HG02763 (cell line): ENCODE measurements at regions not wholly inside any gene's neighbourhood (a gene's known extent, or its start where the extent isn't known, plus 50 kb on each side); places are given as distances from the start of the nearest gene placed in this dataset.

Experiments used
- ATAC-seq: cut with Tn5 transposase; IDR thresholded peaks from one replicate; pipeline ENCODE4 v1.9.1; 2021; ENCODE audit warnings: mild to moderate bottlenecking, moderate library complexity; ENCODE audit not compliant: unreplicated experiment

DNA sequence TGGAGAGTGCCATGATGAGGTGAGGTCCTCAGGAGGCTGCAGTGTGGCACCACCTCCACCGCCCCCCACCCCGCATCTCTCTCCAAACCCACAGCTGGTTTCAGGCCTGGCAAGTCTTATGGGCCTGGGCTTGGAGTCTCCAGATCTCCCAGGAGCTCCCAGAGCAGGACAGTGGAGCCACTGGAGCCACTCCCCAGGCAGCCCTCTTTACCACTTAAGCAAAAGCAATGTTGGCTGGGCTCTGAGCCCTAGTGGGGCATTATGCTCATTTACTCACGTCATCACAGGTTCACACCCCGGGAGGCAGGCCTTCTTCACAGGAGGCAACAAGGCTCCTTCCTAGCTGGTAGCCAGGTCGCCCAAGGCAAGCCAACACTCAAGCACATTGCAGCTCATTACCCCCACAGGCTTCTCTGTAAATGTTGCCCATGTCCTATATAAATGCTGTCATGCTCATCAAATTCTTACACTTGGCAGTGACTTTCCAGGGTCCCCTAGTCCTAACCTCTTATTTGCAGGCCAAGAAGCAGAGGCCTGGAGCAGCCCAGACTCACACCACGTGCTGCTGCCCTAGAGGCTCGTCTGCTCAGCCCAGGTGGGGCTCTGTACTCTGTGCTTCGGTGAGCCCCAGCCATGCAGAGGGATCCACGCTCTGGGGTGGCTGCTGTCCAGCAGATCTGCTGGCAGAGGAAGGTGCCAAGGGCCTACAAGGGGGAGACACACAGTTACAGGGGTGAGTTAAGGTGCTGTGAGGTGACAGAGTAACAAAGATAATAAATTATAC is 459.3 kb downstream of the MATN1 start:
- no peak for ATAC-seq

DNA sequence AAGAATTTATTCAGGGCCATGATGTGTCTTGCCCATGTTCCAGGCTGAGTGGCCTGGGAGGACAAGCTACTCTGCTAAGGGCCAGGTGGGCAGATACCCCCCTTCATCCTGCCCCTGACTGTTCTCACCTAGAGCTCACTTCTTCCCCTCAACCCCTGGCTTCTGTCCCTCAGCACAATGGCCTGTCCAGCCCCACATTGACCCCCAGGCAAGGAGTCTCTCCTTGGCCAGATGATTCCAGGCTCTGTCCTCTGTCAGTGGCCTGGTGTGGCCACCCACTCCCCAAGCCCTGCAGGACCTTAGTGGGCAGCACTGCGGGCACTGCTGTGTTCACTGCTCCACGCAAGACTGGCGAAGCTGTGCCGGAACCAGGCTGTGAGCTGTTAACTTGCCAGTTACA is 460.0 kb downstream of the MATN1 start:
- ATAC-seq: no peak

DNA sequence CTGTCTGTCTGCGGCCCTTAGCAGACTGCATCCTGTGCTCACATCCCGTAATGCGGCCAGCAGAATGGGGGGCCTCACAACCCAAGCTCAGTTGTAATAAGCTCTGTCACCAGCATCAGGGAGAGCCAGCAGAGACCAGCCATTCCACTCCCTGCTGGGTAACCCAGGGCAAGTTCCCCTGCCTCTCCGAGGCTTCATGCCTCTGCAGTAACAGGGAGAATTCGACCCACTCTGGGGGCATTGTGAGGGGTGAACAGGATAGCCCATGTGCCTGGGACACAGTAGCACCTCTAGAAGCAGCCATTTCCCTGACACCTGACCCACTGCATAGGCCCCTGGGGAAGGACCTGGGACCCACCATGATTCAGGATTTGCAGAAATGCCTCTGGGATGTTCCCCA is 461.2 kb downstream of the MATN1 start:
- ATAC-seq: no peak

DNA sequence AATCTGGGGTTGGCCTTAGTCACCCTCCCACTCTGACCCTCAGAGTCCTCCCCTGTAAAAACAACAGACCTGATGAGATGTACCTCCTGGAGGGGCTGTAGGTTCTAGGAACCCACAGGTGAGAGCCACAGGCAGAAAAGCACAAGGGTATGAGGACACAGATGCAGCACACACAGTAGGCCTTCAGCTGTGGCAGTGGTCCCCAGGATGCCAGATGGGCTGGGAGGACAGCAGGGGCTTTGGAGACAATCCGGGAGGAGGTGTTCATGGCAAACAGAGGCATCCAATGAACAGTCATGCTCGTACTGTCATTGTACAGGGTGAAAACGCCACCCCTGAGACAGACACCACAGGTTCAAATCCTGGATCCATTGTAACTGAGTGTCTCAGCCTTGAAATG is 463.1 kb downstream of the MATN1 start:
- no peak for ATAC-seq

DNA sequence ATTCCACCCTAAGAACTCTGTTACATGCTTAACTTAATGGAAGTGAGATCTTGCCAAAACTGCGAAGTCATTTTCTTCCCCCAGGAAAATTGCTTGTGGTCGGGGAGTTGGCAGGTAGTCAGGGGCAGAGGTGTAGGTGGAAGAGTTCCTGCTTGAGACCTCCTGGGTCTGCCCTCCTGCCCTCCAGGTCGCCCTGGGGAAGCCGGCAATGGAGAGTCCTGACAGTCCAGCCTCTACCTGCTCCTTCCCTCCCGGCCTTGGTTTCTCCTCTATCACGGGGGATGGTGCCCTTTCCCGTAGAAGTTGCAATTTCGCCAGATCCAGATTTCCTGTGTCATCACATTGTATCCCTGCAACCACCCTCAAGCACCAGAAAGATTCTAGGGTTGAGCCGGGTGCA is 463.8 kb downstream of the MATN1 start:
- ATAC-seq: no peak

DNA sequence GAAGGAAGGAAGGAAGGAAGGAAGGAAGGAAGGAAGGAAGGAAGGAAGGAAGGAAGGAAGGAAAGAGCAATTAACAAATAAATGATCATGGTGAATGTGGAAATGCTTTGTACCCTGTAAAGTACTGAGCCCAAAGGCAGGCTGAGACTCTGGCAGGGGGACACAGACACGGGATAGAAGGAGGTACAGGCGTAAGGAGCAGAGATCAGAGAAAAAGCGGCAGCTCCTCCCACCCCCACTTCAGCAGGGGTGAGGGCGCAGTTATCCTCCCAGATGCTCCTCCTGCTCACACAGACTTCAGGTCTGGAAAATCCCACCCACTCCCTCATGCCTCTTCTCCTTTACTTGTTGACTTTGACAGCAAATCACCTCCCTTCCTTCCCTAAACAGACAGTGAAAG is 464.5 kb downstream of the MATN1 start:
- ATAC-seq: no peak

DNA sequence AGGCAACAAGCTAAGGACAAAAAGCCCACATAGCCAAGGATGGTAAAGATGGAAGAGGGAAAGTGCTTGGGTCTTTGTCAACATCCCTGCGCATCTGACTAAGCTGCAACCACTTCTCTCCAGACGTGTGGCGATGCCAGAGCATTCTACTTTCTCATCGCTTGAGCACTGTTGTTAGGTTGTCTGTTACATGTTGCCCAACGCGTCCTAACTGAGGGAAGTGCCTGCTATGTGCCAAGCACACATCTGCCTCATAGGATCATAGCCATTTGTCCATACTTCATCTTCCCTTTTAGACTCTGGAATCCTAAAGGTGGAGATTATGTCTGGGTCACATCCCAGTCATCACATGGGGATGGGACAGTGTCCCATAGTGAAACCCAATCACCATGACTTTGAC is 464.9 kb downstream of the MATN1 start:
- ATAC-seq: no peak

DNA sequence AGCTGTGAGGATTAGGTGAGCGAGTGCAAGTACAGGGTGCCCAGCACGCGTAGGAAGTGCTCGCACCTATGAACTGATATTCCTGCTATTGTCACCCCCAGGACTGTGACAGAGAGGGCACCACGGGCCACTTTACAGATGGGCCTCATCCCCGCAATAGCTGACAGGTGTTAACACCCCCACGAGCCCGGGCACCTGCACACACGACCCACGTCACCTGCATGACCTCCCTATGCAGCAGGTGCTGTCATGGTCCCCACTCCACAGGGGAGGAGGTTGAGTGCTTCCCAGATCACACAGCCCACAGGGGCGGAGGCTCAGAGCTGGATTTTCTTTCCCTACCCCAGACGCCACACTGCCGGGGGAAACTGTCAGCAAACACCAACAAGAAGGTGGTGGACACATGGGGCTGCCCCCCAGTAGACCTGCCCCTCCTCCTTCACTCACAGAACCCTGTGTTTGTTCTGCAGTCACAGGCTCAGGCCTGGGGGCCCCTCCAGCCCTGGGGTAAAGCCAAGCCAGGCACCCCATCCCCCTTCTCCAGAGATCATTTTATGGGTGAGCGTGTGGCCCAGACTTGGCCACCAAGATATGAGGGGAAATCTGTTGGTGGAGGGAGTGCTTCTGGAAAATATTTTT is 465.5 kb downstream of the MATN1 start:
- ATAC-seq: no peak

DNA sequence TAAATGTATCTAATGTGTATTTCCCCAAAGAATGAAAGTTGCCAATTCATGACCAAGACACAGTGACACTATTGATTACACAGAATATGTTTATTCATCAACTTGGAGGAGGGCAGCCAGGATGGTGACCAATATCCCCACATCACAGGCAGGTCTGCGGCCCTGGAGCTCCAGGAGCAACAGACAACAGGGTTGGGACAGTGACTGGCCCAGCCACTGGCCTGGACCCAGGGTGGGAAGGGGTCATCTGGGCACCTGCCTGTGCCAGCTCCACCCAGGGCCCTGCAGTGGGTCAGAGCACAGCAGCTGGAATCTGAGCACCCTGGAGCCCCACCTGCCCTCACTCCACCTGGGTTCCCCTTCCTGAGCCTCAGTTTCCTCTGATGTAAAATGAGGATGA is 466.1 kb downstream of the MATN1 start:
- no peak for ATAC-seq

DNA sequence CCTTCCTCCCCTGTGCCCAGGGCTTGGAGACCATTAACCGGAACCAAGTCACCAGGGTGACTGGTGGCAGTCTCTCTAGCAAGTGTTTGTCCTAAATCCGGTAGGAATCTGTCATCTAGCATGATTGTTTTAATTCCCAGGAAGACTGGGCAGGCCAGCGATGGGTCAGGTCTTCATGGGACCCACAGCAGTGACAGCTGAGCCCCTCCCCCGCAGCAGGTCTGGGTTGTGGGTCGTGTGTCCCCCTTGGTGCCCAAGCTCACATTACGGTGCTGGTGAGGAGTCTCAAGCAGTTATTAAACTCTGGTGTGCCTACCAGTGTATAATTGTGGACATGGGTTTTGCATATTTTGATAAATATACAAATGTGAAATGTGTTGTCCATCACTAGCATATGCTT is 466.5 kb downstream of the MATN1 start:
- no peak for ATAC-seq

DNA sequence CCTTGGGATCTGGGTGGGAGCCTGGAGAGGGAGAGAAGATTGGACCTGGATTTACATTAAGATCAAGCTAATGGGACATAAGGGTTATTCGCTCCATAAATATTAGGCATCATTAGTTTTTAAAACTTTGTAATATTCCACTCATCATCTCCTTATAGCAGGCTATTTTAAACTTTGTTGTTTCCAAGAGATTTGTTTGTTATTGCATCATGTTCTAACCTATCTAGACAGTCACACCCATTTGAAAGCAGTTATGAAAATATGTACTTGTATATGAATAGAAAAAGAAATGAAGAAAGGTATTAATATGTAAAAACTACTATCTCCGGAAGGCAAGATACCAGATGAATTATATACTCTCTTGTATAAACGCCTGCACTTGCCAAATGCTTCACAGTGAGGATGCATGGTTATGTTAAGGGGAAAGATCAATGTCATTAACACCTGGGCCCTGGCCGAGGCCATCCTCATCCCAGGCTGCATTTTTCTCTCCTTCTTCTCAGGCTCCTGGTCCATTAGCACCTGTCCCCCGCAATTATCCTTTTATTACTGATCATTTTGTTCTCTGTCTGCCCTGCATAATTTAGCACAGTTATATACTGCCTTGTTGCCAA is 468.2 kb downstream of the MATN1 start:
- no peak for ATAC-seq

DNA sequence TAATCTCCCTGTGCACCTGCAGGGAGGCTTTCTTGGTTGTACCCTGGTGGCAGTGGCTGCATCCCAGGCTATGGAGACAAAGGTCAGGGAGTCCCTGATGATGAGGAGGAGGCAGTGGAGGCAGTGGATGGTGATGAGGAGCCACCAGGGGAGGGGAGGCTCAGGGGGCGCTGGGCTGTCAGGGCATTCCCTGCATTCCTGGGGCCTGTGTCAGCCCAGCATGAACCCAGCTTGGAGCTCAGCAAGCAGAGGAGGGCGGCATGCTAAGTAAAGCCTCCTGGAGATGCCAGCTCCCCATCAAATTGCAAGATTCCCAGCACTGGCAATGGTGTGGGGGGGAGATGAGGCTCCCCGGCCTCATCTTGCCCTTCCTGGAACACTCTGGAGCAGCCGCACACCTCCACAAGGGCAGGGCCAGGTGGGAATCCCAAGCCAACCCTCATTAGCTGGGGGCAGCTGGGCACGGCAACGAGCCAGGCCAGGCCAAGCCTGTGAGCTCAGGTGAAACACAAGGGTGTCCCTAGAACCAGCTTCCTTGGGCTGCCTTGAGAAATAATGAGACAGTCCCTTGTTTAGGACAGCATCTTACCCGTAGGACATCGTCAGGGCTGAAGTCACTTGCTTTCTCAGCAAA is 469.5 kb downstream of the MATN1 start:
- no peak for ATAC-seq

DNA sequence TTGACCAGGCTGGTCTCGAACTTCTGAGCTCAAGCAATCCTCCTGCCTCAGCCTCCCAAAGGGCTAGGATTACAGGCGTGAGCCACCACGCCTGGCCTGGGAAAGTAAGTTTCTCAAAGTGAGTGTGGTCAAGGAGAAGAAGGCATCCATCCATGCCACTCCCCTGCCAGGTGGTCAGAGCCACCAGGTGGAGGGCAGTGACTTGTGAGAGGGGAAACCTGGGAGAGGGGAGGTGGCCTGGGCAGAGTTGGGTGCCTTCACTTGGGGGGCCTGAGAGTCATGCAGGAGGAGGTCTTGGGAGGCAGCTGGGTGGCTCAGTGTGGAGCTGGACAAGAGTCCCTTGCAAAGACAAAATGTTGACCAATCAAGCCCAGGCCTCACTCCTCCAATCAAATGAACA is 470.0 kb downstream of the MATN1 start:
- ATAC-seq: no peak

DNA sequence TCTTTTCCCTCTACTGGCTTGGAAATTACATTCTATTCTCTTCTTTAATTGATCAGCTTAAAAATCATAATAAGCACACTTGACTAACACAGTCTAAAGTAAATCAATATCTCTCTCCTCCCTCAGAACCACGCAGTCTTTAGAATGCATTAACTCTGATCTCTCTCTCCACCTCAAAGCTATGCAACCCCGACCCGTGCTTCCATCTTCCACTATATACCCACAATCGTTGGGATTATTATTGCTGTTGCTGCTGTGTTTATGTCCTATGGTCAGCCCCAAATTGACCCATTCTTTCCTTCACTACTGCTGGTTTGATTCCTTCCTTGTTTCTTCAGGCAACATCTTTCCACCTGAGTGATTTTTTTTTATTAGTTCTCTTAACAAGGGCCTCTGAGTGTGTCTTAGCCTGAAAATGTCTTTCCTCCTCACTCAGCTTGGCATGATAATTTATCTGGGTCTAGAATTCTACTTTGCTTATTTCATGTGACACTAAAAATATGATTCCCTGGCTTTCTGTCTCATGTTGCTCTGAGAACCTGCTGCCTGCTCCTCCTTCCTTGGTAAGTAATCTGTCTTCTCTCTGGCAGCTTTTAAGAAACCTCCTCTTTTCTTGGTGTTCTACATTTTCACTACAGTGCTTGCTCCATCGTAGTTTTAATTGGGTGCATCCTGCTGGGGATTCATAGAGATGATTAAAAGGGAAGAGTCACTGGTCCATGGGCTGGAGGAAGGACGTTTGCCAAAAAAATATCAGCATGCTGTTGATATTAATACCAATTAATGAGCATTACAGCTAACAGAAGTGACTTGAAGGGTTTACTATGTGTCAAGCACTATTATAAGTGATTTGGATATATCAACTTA is 472.2 kb downstream of the MATN1 start:
- no peak for ATAC-seq

DNA sequence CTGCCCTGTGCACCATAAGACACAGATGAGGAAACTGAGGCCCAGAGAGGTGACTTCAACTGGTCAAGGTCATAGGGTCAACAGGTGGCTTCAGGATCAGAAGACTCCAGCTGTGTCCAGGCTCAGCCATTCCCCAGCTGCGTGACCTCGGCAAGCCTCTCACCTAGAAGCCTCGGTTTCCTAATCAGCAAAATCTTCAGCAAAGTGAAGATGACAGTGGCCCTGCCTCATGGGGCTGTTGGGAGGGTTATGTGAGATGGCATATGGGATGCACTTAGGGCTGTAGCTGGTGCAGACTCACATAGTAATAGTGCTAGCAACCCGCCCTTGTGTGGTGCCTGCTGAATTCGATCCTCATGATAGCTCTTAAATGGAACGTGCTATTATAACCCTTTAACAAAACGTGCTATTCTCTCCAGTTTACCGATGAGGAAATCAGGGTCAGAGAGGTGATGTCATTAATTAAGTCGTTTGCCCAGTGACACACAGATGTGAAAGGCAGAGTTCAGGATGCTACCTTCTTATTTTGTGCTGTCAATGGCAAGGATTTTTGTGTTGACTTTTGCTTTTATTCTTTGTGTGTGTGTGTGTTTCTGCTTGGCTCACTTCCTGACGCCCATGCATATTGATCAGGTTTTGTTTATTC is 472.9 kb downstream of the MATN1 start:
- no peak for ATAC-seq

DNA sequence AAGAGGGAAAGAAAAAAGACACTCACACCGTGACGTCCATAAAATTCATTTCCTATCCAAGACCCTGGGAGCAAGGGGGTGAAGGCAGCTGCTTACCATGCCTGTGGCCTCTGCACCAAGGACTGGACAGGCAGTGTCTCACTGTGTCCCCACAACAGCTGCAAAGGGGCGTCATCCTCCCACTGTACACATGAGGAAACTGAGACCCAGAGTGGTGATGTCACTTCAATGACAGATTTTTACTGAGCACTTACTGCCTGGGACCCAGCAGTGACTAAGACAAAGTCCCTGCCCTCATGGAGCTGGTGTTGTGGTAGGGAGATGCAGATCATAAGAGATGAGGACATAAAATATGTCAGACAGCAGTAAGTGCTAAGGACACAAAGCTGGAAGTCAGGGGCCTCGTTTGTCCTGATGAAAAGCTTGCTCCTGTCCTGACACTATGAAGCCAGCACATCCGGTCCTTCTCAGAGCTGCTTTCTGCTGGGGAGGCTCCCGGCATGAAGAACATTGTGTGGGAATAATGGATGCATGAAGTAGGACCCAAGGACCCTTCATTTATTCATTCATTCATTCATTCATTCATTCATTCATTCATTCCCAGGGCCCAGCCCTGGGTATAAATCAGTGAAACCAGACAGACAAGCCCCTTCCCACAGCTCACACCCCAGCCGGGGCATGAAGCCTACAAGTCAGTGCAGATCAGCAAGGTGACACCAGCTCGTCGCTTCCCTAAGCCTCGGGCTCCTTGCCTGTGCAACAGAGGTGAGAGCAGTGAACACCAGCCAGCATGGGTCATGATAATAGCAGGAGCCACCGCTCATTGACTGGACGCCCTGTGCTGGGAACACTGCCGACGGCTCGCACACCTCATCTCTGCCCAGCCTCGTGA is 473.7 kb downstream of the MATN1 start:
- no peak for ATAC-seq

DNA sequence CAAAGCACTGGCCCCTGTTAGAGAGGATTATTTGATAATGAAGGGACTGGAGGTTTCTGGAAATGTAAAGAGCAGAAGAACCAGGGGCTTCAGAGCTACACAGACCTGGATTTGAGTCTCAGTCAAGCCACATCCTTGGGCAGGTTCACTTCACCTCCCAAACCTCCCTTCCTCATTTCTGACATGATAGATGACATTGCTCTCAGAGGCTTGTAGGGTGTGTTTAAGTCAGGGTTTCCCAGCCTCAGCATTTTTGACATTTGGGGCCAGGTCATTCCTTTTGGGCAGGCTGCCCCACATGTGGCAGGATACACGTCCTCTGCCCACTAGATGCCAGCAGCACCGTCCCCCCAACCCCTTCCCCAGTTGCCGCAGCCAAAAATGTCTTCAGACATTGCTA is 474.6 kb downstream of the MATN1 start:
- no peak for ATAC-seq

DNA sequence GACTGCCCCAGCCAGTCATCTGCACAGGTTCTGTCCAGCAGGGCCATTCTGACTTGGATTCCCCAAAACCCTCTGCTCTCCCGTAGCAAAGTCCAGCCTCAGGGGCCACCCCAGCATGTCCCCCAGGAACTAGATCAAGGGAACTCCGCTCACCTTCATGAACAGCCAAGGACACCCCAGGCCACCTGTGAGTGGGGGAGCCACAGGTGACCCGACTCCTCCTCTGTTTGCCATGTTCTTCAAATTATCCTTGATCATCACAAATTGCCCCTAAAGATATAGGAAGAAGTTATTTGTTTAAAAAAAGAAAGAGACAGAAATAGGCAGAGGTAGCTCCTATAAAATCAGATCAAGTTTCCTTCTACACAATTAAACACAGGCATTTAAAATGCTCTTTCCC is 475.0 kb downstream of the MATN1 start:
- ATAC-seq: no peak

DNA sequence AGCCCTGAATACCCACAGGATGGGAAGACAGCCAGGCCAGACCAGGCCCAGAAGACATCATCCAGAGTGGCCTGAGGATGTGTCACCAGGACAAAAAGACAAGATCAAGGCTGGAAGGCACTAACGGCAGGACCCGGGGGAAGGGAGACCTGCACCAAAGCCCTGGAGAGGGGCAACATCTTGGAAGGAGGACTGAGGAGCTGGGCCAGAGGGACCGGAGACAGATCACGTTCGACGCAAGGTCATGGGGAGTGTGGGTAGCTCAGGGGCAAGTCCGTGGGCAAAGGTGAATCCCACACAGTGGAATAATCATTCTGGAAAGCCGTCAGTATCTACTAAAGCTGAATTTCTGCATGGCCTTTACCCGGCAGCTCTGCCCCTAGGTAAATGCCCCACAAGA is 478.6 kb downstream of the MATN1 start:
- ATAC-seq: no peak
